Transverse colon (tissue), 4 donors: ENCODE measurements at regions not wholly inside any gene's neighbourhood (a gene's known extent, or its start where the extent isn't known, plus 50 kb on each side); places are given as distances from the start of the nearest gene placed in this dataset.

Experiments
- DNase-seq: peaks from one replicate; pipeline ENCODE4 v3.0.0-alpha.2; 2019
- H3K27ac ChIP-seq, 4 donors: fragments of 200-600 bp; sonication (generic); 2 replicates each; pipeline ENCODE4 v1.5.1; 2016 to 2018; ENCODE audit warnings: inconsistent platforms in 4 of 4
- H3K27me3 ChIP-seq: fragments of 200-600 bp; sonication (generic); 2 replicates; pipeline ENCODE4 v1.5.1; 2017; ENCODE audit warnings: inconsistent platforms
- H3K36me3 ChIP-seq, 4 donors: fragments of 200-600 bp; sonication (generic); 2 replicates each; pipeline ENCODE4 v1.5.1; 2017 to 2019; ENCODE audit warnings: inconsistent platforms in 4 of 4
- H3K4me1 ChIP-seq, 4 donors: fragments of 200-600 bp; sonication (generic); 2 replicates each; pipeline ENCODE4 v1.5.1; 2017 to 2020; ENCODE audit warnings: inconsistent platforms in 4 of 4
- H3K4me3 ChIP-seq, 4 donors: fragments of 200-600 bp; sonication (generic); 1 replicate in 1 of 4; 2 replicates in 3 of 4; pipeline versions ENCODE4 v1.5.1 to v1.6.1; 2017 to 2019; ENCODE audit warnings: inconsistent platforms in 4 of 4
- H3K9me3 ChIP-seq, 2 donors: fragments of 200-600 bp; sonication (generic); 2 replicates each; pipeline ENCODE4 v1.5.1; 2017 to 2019; ENCODE audit warnings: inconsistent platforms in 2 of 2
- CTCF ChIP-seq, 5 experiments: fragments of 200-600 bp in 3 of 5; fragments of 450-650 bp in 2 of 5; sonication (generic) in 3 of 5; IDR thresholded peaks; 1 replicate in 2 of 5; 2 replicates in 3 of 5; pipeline ENCODE4 v1.5.1; 2016 to 2017; ENCODE audit warnings: antibody characterized with exemption in 5 of 5, inconsistent platforms in 3 of 5, mild to moderate bottlenecking in 2 of 5, moderate library complexity in 1 of 5
- EP300 ChIP-seq: sonication (generic); formaldehyde crosslinking; IDR thresholded peaks from one replicate; pipeline ENCODE4 v1.6.1; 2017; ENCODE audit warnings: antibody characterized with exemption, low read depth
- POLR2A ChIP-seq: fragments of 450-650 bp; IDR thresholded peaks from one replicate; pipeline ENCODE4 v1.6.1; 2016; ENCODE audit warnings: antibody characterized with exemption, mild to moderate bottlenecking, moderate library complexity
- POLR2AphosphoS5 ChIP-seq, 3 donors: sonication (generic); formaldehyde crosslinking; IDR thresholded peaks; one replicate each; pipeline ENCODE4 v1.6.1; 2016; ENCODE audit warnings: antibody characterized with exemption in 3 of 3
- WGBS, 2 donors: methylation state at CpG; one replicate each; pipeline ENCODE4 v1.1.5; 2018; ENCODE audit warnings: low coverage in 1 of 2; 5-methylcytosine and 5-hydroxymethylcytosine counted together
- in situ Hi-C, 4 donors: fragments of 200-750 bp; cut with MboI; loops; one replicate each; pipeline versions ENCODE4 v1.15.0 to v1.15.1; 2017; ENCODE audit warnings: low sequenced_read_pairs in 3 of 4, low pct_ligation_motif_present in 1 of 4, low pct_unique_long_range_greater_than_20kb in 1 of 4
- intact Hi-C: fragments of 100-400 bp; cut with DNase I; formaldehyde crosslinking; loops from one replicate; pipeline ENCODE4 v1.15.1; 2023; ENCODE audit warnings: low total_unique reads

DNA sequence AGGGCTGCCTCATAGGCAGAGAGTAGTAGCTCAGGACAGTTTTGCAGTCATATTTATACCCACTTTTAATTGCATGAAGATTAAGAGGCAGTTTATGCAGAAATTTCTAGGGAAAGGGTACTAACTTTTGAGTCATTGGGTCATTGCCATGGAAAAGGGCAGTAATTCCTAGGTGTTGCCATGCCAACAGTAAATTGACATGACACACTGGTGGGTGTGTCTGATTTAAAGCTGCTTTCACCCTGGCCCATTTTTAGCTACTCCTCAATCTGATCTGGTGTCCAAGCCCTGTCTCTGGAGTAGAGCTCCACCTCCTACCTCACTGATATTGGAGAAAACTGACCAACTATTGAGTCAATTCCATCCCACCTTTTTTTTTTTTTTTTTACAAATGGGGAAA lies 161.5 kb upstream of the ZKSCAN2 start:
- in situ Hi-C loops: no loop called here
- intact Hi-C loops: no loop called here

GRCh38 chr16:25416002-25416401 lies 158.4 kb upstream of the ZKSCAN2 start:
- DNase-seq: no peak
- WGBS, 2 donors: 89 to 91% methylated on average over 2 of the region's 2 CpGs
- Histone ChIP-seq H3K9me3 (no peaks in the 10 kb centered on the region), H3K27me3 (no peaks in the 10 kb centered on the region), H3K36me3 (no peaks in the 10 kb centered on the region), H3K4me1 (no peaks in the 10 kb centered on the region), H3K4me3 (no peak overlapping the region), H3K27ac (no peak overlapping the region)
- intact Hi-C loops (no loop called here), in situ Hi-C loops (no loop called here)
- TF ChIP-seq EP300: no peak
- TF ChIP-seq CTCF (IDR thresholded peaks at IDR 0.05): no peak
- no peak for TF ChIP-seq POLR2AphosphoS5 (IDR thresholded peaks at IDR 0.05)
- no peak for TF ChIP-seq POLR2A

More for the DNA sequence above, 161.5 kb upstream of the ZKSCAN2 start:
- Histone ChIP-seq H3K9me3 (no peaks in the 10 kb centered on the region), H3K4me1 (no peaks in the 10 kb centered on the region), H3K36me3 (no peaks in the 10 kb centered on the region), H3K27me3 (no peaks in the 10 kb centered on the region), H3K4me3 (no peak overlapping the region), H3K27ac (no peak overlapping the region)
- TF ChIP-seq POLR2A: no peak
- TF ChIP-seq POLR2AphosphoS5 (IDR thresholded peaks at IDR 0.05): no peak
- TF ChIP-seq CTCF (IDR thresholded peaks at IDR 0.05): no peak
- TF ChIP-seq EP300: no peak
- no peak for DNase-seq

- no peak for DNase-seq
- Histone ChIP-seq H3K27me3 (no peaks in the 10 kb centered on the region), H3K9me3 (no peaks in the 10 kb centered on the region), H3K27ac (no peak overlapping the region), H3K36me3 (no peaks in the 10 kb centered on the region), H3K4me1 (no peaks in the 10 kb centered on the region), H3K4me3 (no peak overlapping the region)
- 62 to 64% methylated on average over 1 of the region's 1 CpG for WGBS, 2 donors
- TF ChIP-seq CTCF (IDR thresholded peaks at IDR 0.05) (no peak), EP300 (no peak), POLR2AphosphoS5 (IDR thresholded peaks at IDR 0.05) (no peak), POLR2A (no peak)
- intact Hi-C loops: no loop called here
- in situ Hi-C loops: no loop called here
Measured at GRCh38 chr16:25413975-25414374, 156.3 kb upstream of the ZKSCAN2 start.

GRCh38 chr16:25413133-25413532 lies 155.5 kb upstream of the ZKSCAN2 start:
- intact Hi-C loops: no loop called here
- H3K36me3 ChIP-seq: no peaks in the 10 kb centered on the region
- H3K4me1 ChIP-seq: no peaks in the 10 kb centered on the region
- in situ Hi-C loops: no loop called here
- no peak for DNase-seq
- H3K27me3 ChIP-seq: no peaks in the 10 kb centered on the region
- H3K4me3 ChIP-seq: no peak overlapping the region
- TF ChIP-seq POLR2A: no peak
- TF ChIP-seq EP300: no peak
- no peak for TF ChIP-seq CTCF (IDR thresholded peaks at IDR 0.05)
- TF ChIP-seq POLR2AphosphoS5 (IDR thresholded peaks at IDR 0.05): no peak
- H3K27ac ChIP-seq: no peak overlapping the region
- no peaks in the 10 kb centered on the region for H3K9me3 ChIP-seq
